Suprapubic skin (tissue), 4 donors: ENCODE measurements at regions not wholly inside any gene's neighbourhood (a gene's known extent, or its start where the extent isn't known, plus 50 kb on each side); places are given as distances from the start of the nearest gene placed in this dataset.
A peak's percentile ranks its signal among the peaks of the same experiment; 100 is the strongest.

Source experiments
- DNase-seq, 2 donors: peaks; one replicate each; pipeline ENCODE4 v3.0.0-alpha.2; 2019; ENCODE audit warnings: low spot score in 2 of 2
- H3K27ac ChIP-seq: fragments of 200-600 bp; sonication (generic); one replicate; pipeline ENCODE4 v1.5.1; 2019
- H3K27me3 ChIP-seq: fragments of 200-600 bp; sonication (generic); one replicate; pipeline ENCODE4 v1.5.1; 2019
- H3K36me3 ChIP-seq: fragments of 200-600 bp; sonication (generic); one replicate; pipeline ENCODE4 v1.5.1; 2019
- H3K4me1 ChIP-seq: fragments of 200-600 bp; sonication (generic); one replicate; pipeline ENCODE4 v1.5.1; 2019
- H3K4me3 ChIP-seq: fragments of 200-600 bp; sonication (generic); one replicate; pipeline ENCODE4 v1.5.1; 2019; ENCODE audit warnings: mild to moderate bottlenecking
- H3K9me3 ChIP-seq: fragments of 200-600 bp; sonication (generic); one replicate; pipeline ENCODE4 v1.5.1; 2019
- EP300 ChIP-seq: sonication (generic); formaldehyde crosslinking; IDR thresholded peaks from one replicate; pipeline ENCODE4 v1.6.1; 2017; ENCODE audit warnings: antibody characterized with exemption
- POLR2A ChIP-seq, 2 donors: fragments of 450-650 bp; IDR thresholded peaks; one replicate each; pipeline ENCODE4 v1.6.1; 2017; ENCODE audit warnings: antibody characterized with exemption in 2 of 2, mild to moderate bottlenecking in 2 of 2, moderate library complexity in 2 of 2
- POLR2AphosphoS5 ChIP-seq, 3 donors: sonication (generic); formaldehyde crosslinking; IDR thresholded peaks; one replicate each; pipeline ENCODE4 v1.6.1; 2017; ENCODE audit warnings: antibody characterized with exemption in 3 of 3
- WGBS: methylation state at CpG from one replicate; pipeline ENCODE4 v1.1.5; 2018; 5-methylcytosine and 5-hydroxymethylcytosine counted together
- TF ChIP-seq, protein P1 (sequence below), 2 donors: fragments of 200-600 bp in 1 of 2; fragments of 450-650 bp in 1 of 2; sonication (generic) in 1 of 2; IDR thresholded peaks; one replicate each; pipeline ENCODE4 v1.5.1; 2016 to 2019; ENCODE audit warnings: antibody characterized with exemption in 2 of 2, mild to moderate bottlenecking in 1 of 2, moderate library complexity in 1 of 2

DNA sequence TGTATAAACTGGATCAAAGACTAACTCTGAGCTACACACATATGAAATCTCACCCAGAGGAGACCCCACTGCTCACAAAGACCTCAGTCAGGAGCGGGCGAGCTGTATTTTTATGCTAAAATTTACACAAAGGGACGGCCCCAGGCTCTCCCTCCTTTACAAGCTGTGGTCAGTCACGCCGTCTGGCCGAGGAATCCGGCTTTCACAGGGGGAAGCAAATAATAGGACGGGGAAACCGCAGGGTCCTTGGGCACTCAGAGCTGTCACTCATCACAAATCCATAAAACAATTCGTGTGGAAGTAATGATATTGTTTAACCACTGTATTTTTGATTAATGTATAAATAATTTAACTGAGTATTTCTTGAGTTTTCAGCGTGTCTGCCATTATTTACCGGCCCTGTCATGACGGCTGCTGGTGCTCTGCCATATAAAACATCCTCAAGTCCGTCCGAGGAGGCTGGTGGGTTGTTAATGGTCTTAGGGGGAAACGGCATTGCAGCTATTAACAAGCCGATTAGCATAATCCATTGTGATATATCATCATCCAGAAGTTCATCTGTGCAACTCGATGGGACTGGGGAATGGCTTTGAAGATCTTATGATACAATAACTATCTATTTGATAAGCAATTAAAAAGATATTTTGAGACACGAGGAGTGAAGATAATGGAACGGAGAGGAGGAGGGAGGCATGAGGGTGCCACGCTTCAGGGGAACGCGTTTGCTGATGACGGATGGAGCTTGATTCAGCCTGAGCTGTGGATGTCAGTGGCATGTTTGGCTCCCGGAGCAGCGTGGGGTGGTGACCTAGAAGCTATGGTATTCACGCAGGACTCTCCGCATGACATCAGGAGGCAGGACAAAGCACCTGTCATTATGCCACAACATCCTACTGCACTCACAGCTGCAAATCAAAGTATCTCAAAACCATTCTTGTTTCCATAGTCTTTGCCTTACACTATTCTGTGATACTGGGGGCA is 150.9 kb downstream of the SHOX start:
- Histone ChIP-seq H3K9me3 (peaks cover 10% of the 10 kb centered on the region), H3K36me3 (no peaks in the 10 kb centered on the region), H3K27ac (no peak overlapping the region), H3K4me1 (no peaks in the 10 kb centered on the region), H3K4me3 (no peak overlapping the region), H3K27me3 (no peaks in the 10 kb centered on the region)
- DNase-seq: no peak
- WGBS: 25% methylated on average over 28 of the region's 28 CpGs
- TF ChIP-seq POLR2A (IDR thresholded peaks at IDR 0.05) (no peak), EP300 (no peak)
- TF ChIP-seq, protein P1, sequence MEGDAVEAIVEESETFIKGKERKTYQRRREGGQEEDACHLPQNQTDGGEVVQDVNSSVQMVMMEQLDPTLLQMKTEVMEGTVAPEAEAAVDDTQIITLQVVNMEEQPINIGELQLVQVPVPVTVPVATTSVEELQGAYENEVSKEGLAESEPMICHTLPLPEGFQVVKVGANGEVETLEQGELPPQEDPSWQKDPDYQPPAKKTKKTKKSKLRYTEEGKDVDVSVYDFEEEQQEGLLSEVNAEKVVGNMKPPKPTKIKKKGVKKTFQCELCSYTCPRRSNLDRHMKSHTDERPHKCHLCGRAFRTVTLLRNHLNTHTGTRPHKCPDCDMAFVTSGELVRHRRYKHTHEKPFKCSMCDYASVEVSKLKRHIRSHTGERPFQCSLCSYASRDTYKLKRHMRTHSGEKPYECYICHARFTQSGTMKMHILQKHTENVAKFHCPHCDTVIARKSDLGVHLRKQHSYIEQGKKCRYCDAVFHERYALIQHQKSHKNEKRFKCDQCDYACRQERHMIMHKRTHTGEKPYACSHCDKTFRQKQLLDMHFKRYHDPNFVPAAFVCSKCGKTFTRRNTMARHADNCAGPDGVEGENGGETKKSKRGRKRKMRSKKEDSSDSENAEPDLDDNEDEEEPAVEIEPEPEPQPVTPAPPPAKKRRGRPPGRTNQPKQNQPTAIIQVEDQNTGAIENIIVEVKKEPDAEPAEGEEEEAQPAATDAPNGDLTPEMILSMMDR (IDR thresholded peaks at IDR 0.05): no peak

DNA sequence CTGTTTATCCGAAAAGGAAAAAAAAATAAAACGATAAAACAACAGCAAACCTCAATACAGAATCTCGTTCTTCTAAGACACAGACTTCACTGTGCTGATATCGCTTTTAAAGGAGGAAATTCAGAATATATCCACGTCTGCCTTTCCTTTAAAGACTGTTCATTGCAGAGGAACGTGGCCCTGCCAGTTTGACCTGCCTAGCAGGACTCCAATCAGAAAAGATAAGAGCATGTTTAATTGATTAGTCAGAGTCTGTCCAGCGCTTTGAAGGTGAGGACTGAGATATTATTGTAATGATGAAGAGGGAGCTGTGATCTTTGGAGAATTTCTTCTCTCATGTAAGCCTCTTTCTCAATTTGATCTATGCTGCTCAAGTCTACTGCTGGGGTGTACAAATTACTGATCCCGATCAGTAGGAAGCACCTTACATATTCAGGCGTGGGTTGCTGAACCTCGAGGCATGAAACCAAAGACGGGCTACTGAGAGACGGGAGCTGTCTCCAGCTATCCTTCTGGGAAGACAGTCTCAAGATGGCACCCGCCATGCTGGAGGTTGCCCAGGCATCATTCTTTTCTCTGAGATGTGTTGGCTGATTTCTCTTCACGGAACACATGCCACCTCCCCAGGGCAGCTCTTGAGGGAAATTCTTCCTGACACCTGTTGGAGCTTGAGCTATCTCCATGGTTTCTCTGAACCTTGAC is 146.1 kb downstream of the SHOX start:
- DNase-seq: peak in 1 of 2 donors; percentile 44
- H3K27me3 ChIP-seq: no peaks in the 10 kb centered on the region
- H3K9me3 ChIP-seq: peaks cover 10% of the 10 kb centered on the region
- H3K27ac ChIP-seq: no peak overlapping the region
- 53% methylated on average over 14 of the region's 14 CpGs for WGBS
- no peaks in the 10 kb centered on the region for H3K36me3 ChIP-seq
- H3K4me1 ChIP-seq: no peaks in the 10 kb centered on the region
- H3K4me3 ChIP-seq: no peak overlapping the region
- TF ChIP-seq, protein P1 (IDR thresholded peaks at IDR 0.05): no peak
- TF ChIP-seq POLR2A (IDR thresholded peaks at IDR 0.05): no peak
- no peak for TF ChIP-seq EP300
- no peak for TF ChIP-seq POLR2AphosphoS5 (IDR thresholded peaks at IDR 0.05)

DNA sequence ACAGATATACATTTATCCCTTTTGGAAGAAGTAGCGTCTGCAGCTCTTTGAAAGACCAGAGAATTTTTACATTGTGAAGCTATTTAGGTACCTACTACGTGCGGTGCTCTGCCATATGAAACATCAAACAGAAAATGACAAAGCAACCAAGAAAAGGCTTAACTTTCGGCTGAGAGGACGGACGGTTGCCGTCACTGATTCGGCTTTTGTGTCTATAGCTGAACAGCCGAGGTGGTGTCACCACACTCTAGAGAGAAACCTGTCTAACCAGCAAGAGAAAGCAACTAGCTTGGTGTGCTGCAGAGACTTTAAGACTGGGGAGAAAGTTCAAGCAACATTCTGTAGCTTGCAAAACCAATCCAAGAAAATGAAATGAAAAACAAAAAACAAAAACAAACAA is 145.5 kb downstream of the SHOX start:
- no peak for TF ChIP-seq POLR2A (IDR thresholded peaks at IDR 0.05)
- TF ChIP-seq, protein P1 (IDR thresholded peaks at IDR 0.05): no peak
- TF ChIP-seq POLR2AphosphoS5 (IDR thresholded peaks at IDR 0.05): no peak
- no peak for TF ChIP-seq EP300
- 72% methylated on average over 9 of the region's 9 CpGs for WGBS
- H3K27ac ChIP-seq: no peak overlapping the region
- peaks cover 10% of the 10 kb centered on the region for H3K9me3 ChIP-seq
- H3K4me3 ChIP-seq: no peak overlapping the region
- no peaks in the 10 kb centered on the region for H3K4me1 ChIP-seq
- H3K27me3 ChIP-seq: no peaks in the 10 kb centered on the region
- DNase-seq: peak in 1 of 2 donors; percentile 15
- no peaks in the 10 kb centered on the region for H3K36me3 ChIP-seq

DNA sequence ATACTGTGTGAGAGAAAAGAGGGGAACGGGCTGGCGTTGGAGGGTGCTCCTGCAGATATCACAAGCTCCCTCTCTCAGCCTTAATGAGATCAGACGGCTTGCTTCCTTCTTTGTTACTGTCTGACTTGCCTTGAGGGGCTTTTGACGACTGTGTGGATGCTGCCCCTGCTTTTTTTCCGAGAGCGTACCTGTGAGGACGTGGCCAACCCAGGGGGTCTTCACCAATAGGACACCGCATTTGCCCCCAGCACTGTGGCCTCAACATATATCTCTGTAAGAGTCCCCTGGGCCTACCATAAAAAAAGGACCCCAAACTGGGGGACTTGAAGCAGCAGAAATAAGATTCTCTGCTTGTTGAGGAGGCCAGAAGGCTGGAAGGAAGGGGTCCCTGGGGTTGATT is 143.9 kb downstream of the SHOX start:
- H3K9me3 ChIP-seq: peaks cover 10% of the 10 kb centered on the region
- H3K27ac ChIP-seq: no peak overlapping the region
- peak in 1 of 2 donors; percentile 70 for DNase-seq
- H3K27me3 ChIP-seq: no peaks in the 10 kb centered on the region
- 69% methylated on average over 8 of the region's 8 CpGs for WGBS
- H3K4me3 ChIP-seq: no peak overlapping the region
- TF ChIP-seq EP300: no peak
- TF ChIP-seq POLR2AphosphoS5 (IDR thresholded peaks at IDR 0.05): no peak
- TF ChIP-seq, protein P1 (IDR thresholded peaks at IDR 0.05): no peak
- no peak for TF ChIP-seq POLR2A (IDR thresholded peaks at IDR 0.05)
- no peaks in the 10 kb centered on the region for H3K4me1 ChIP-seq
- H3K36me3 ChIP-seq: no peaks in the 10 kb centered on the region
